Lung microvascular endothelial cell (primary cell): ENCODE measurements at regions not wholly inside any gene's neighbourhood (a gene's known extent, or its start where the extent isn't known, plus 50 kb on each side); places are given as distances from the start of the nearest gene placed in this dataset.
A peak's percentile ranks its signal among the peaks of the same experiment; 100 is the strongest.
"Not testable (repeated sequence)": the region's sequence is repeated elsewhere in the genome, so short reads cannot be mapped to it uniquely, and the experiment has no call there.

Experiments
- DNase-seq, 2 donors: peaks; one replicate each; pipeline versions ENCODE4 v3.0.0 to v3.0.0-alpha.2; 2010; ENCODE audit warnings: low read depth in 2 of 2

- peak; percentile 34 to 52 for DNase-seq
Measured at GRCh38 chr10:78435484-78436221, 402.0 kb downstream of the RPS24 start.

GRCh38 chr10:78436222-78436573 lies 402.5 kb downstream of the RPS24 start:
- DNase-seq: no peak

- peak in 1 of 2 donors; percentile 11 for DNase-seq
Measured at GRCh38 chr10:78436706-78437406, 403.2 kb downstream of the RPS24 start.

GRCh38 chr10:78437407-78437768 lies 403.7 kb downstream of the RPS24 start:
- DNase-seq: no peak

DNA sequence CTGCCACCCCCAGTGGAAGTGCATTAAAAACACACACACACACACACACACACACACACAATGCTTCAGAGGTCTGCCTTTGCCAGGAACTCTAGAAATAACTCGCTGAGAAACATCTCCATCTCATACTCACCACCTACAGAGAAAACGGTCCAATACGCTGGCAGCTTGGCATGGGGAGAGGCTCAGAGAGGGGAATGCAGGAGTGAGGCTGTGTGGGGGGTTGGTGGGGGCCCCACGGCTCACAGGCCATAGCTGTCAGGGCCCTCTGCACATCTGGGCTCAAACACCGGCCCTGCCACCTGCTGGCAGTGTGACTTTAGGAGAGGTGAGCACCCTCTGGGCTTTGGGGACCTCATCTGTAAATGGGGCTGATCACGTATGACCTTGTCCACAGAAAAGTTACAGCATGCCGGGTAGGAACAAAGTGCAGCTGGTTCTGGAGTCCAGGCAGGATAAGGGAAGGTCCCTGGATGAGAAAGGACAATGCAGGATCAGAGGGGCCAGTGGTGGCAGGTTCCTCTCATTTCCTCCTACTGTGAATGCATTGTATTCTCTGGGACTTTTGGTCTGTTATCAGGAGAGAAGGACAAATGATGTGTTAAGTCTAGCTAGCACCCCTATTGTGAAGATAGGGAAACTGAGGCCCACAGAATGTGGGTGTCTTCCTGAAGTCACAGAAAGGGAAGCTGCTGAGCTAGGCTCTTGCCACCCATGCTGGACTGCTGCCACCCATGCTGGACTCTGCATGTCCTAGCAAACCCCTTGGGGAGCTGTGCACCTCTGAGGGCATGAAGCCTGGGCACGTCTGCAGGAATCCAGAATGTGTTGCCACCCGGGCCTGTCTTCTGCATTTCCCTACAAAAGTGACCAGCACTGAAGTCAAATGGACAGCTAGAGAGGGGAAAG lies 404.6 kb downstream of the RPS24 start:
- DNase-seq: peak in 1 of 2 donors; percentile 68

DNA sequence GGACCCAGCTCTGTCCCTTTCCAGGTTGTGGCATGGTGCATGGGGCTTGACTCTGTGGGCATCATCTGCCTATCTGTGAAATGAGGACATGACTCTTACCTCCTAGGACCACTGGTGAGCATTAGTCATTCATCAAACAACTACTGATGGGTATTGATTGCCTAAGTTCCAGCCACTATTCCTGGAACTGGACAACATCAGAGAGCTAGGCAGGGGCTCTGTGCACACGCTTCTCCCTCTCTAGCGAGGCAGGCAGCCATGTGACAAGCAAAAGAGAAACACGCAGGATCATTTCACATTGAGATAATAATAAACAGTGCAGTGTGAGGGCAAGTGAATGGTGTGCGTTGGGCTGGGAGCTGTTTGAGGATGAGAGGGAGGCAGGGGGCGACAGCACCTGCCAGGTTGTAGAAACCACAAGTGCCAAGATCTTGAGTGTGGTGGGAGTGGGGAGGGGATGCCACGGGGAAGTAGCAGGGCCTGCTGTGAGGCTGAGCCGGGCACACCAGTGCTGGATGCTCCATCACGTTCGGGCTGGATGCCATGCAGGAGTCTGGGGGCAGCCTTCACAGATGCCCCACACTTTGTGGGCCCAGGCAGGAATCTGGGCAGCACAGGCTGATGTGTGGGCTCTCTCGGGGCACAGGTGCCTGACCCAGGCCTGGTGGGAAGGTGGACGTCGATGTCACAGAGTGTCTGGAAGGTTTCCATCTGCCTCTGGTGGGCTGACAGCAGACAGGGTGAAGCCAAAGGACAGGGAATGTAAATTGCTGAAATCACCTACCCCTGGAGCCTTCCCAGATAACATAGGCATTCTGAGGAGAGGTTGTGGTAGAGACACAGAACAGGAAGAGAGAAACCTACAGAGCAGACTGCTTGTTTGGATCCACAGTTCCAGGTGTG lies 405.5 kb downstream of the RPS24 start:
- no peak for DNase-seq

DNA sequence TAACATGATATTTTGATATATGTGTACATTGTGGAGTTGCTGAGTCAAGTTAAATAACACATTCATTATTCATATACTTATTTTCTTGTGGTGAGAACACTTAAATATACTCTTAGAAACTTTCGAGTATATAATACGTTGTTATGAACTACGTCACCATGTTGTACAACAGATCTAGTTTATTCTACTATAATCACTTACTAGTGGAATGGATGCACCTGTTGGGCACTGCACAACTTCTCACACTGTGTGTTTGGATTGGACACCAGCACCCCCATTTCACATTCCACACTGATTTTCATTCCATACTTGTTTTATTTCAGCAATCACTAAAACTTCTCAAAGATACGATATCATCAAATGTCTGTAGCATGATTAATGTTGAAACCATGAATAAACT lies 407.3 kb downstream of the RPS24 start:
- DNase-seq: no peak

DNA sequence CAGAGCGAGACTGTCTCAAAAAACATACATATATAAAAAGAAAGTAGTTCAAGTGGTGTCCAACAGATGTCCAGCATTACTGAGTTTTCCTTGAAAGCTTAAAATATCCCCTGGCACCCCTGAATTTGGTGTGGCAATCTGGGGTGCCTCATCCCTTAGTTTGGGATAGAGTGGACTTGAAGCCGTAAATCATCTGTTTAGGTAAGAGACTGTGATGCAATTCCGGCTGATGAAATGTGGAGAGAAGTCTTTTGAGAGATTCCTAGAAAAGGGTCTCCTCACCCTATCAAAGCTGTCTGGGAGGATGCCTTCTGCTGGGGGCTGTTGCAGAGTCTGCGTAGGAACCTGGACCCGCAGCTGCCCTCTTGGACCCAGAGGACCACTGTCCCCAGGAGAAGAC lies 408.0 kb downstream of the RPS24 start:
- no peak for DNase-seq

GRCh38 chr10:78442836-78443550 lies 409.3 kb downstream of the RPS24 start:
- no peak for DNase-seq

- DNase-seq: no peak
Measured at GRCh38 chr10:78443900-78444571, 410.4 kb downstream of the RPS24 start.

DNA sequence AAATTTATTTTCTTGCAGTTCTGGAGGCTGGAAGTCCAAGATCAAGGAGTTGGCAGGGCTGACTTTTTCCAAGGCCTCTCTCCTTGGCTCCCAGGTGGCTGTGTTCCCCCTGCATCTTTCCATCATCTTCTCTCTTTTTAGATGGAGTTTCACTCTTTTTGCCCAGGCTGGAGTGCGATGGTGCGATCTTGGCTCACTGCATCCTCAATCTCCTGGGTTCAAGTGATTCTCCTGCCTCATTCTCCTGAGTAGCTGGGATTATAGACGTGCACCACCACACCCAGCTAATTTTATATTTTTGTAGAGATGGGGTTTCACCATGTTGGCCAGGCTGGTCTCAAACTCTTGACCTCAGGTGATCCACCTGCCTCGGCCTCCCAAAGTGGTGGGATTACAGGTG lies 411.1 kb downstream of the RPS24 start:
- not testable (repeated sequence) for DNase-seq

GRCh38 chr10:78445308-78445707 lies 411.6 kb downstream of the RPS24 start:
- DNase-seq: no peak

DNA sequence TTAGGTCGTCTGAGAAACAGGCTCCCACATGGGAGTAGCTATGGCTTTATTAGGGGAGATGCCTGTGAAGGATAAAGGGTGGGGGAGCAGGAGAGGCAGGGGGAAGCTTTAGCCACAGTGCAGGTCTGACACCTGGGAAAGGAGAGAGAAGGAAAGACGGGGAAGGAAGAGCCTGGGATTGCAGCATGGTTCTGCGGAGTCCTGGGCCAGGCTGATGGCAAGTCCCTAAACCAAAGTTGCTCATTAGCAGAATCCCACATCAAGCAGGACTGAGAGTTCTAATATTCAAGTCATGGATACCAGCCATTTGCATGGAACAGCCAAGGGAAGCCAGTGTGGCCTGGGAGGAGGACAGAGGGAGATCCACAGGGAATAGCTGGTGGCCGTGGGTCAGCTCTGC lies 414.8 kb downstream of the RPS24 start:
- DNase-seq: no peak

DNA sequence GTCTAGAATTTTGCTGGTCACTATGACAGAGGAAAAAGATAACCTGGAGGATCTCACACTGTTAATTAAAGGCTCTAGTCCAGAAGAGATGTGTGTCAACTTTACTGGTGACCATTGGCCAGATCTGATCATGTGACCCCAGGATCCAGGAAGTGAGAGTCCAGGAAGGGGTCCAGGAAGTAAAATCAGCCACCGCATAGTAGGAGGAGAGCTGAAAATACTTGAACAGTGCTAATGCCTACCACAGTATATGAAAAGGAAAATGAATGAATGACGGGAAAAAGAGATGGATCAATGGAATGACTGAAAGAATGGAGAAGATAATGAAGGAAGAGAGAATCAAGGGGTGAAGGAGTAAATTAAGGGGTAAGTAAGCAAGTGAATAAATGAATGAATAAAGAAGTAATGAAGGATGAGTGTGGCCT lies 415.3 kb downstream of the RPS24 start:
- no peak for DNase-seq

- no peak for DNase-seq
Measured at GRCh38 chr10:78449554-78449953, 415.9 kb downstream of the RPS24 start.

- DNase-seq: no peak
Measured at GRCh38 chr10:78450239-78450638, 416.6 kb downstream of the RPS24 start.

DNA sequence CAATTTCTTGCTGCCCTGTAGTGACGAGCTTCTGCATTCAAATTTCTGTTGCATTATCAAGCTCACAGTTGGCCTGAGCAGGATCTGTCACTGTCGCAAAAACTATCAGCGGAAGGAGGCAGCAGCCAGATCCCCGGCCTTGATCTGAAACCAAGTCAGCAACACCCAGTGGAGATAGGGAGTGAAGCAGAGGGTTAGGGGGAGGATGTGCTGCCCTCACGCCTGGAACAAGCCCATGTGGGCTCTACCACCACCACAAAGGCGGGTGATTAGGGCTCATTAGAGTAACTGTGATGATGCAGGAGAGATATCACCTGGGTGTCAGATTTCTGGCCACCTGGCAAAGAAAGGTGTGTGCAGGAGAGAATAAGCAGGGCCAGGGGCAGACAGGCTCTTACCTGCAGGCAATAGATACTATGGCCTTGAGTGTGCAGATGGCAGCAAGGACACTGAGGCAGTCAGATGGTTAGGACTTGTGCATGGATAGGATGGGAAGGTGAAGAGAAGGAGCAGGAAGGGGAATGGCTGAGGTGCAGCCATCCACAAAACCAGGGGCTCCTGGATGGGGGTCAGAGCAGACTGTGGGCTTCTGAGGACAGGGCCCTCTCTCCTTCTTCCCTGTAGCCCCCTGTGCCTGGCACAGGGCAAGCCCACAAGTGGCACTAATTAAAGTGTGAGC lies 417.3 kb downstream of the RPS24 start:
- DNase-seq: no peak

- DNase-seq: no peak
Measured at GRCh38 chr10:78451592-78451991, 417.9 kb downstream of the RPS24 start.

DNA sequence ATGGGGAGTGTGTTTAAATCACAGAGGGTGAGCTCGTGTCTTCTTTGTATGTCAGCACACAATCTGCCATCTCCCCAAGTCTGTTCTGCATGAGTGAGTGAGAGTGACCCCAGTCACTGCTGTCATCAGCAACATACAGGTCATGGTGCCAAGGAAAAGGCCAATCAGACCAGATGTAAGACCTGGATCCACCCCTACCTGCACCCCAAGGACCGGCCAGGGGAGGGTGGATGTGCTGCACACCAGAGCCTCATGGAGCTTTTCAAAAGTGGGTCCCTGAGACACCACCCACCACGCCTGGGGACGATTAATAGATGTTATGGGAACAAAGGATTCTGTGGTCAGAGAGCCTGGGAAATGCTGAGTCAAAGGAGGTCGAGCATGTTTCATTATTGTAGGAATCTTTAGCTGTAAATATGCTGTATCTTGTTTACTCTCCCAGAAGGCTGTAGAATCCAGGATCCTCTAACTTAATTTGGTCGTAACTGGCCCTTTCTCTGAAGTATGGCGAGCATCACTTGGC lies 420.5 kb downstream of the RPS24 start:
- DNase-seq: no peak
